GM23338 (cell line): ENCODE measurements at regions not wholly inside any gene's neighbourhood (a gene's known extent, or its start where the extent isn't known, plus 50 kb on each side); places are given as distances from the start of the nearest gene placed in this dataset.

ENCODE experiments used
- ATAC-seq: fragments of 200-7000 bp; cut with Tn5 transposase; 3 replicates; pipeline ENCODE4 v1.9.1; 2020
- DNase-seq: peaks from one replicate; pipeline ENCODE4 v3.0.0-alpha.2; 2015; ENCODE audit warnings: low spot score
- H2AFZ ChIP-seq: fragments of 200-600 bp; sonication (generic); 2 replicates; pipeline ENCODE4 v1.8.0; 2016; ENCODE audit warnings: antibody characterized with exemption, mild to moderate bottlenecking, moderate library complexity
- H3F3A ChIP-seq: fragments of 200-600 bp; sonication (generic); replicated peaks from 2 replicates; pipeline ENCODE4 v1.8.0; 2017; ENCODE audit warnings: antibody characterized with exemption, mixed run types, low read depth
- H3K27ac ChIP-seq: fragments of 200-600 bp; sonication (generic); 2 replicates; pipeline ENCODE4 v1.6.1; 2016; ENCODE audit warnings: low read depth
- H3K27me3 ChIP-seq: fragments of 200-600 bp; sonication (generic); 2 replicates; pipeline ENCODE4 v1.8.0; 2016; ENCODE audit warnings: mild to moderate bottlenecking, mixed run types, moderate library complexity; ENCODE audit not compliant: insufficient read depth
- H3K36me3 ChIP-seq: fragments of 200-600 bp; sonication (generic); 2 replicates; pipeline ENCODE4 v1.8.0; 2016; ENCODE audit warnings: mild to moderate bottlenecking; ENCODE audit not compliant: insufficient read depth
- H3K4me1 ChIP-seq: fragments of 200-600 bp; sonication (generic); 2 replicates; pipeline ENCODE4 v1.8.0; 2016; ENCODE audit warnings: mild to moderate bottlenecking, moderate library complexity; ENCODE audit not compliant: insufficient read depth
- H3K4me2 ChIP-seq: fragments of 200-600 bp; sonication (generic); 2 replicates; pipeline ENCODE4 v1.7.1; 2017; ENCODE audit warnings: mixed run types
- H3K4me3 ChIP-seq: fragments of 200-600 bp; sonication (generic); 2 replicates; pipeline ENCODE4 v1.6.1; 2016; ENCODE audit warnings: mixed run types
- H3K79me2 ChIP-seq: fragments of 200-600 bp; sonication (generic); replicated peaks from 2 replicates; pipeline ENCODE4 v1.8.0; 2017; ENCODE audit warnings: mild to moderate bottlenecking; ENCODE audit not compliant: insufficient read depth
- H3K9me2 ChIP-seq: fragments of 200-600 bp; sonication (generic); 2 replicates; pipeline ENCODE4 v1.8.0; 2017; ENCODE audit not compliant: insufficient read depth
- H4K20me1 ChIP-seq: fragments of 200-600 bp; sonication (generic); replicated peaks from 2 replicates; pipeline ENCODE4 v1.8.0; 2017; ENCODE audit warnings: mild to moderate bottlenecking; ENCODE audit not compliant: insufficient read depth
- H3K27ac Mint-ChIP-seq: 2 replicates; pipeline ENCODE4 v1.8.0; 2020; ENCODE audit warnings: inconsistent platforms, mild to moderate bottlenecking, moderate library complexity, mixed read lengths
- H3K27me3 Mint-ChIP-seq: 3 replicates; pipeline ENCODE4 v1.8.0; 2022; ENCODE audit warnings: low read depth, mild to moderate bottlenecking, moderate library complexity, mixed read lengths, inconsistent platforms; ENCODE audit not compliant: insufficient read depth, poor library complexity
- H3K36me3 Mint-ChIP-seq: 3 replicates; pipeline ENCODE4 v1.8.0; 2021; ENCODE audit warnings: low read depth, mild to moderate bottlenecking, inconsistent platforms, moderate library complexity, mixed read lengths
- H3K4me1 Mint-ChIP-seq: 3 replicates; pipeline ENCODE4 v1.8.0; 2020; ENCODE audit warnings: mild to moderate bottlenecking, inconsistent platforms, mixed read lengths
- H3K4me3 Mint-ChIP-seq: 3 replicates; pipeline ENCODE4 v1.8.0; 2021; ENCODE audit warnings: moderate library complexity, mild to moderate bottlenecking, inconsistent platforms, mixed read lengths
- H3K9me3 Mint-ChIP-seq: 3 replicates; pipeline ENCODE4 v1.8.0; 2020; ENCODE audit warnings: moderate library complexity, mild to moderate bottlenecking, inconsistent platforms, mixed read lengths
- CTCF ChIP-seq, 2 experiments: fragments of 200-600 bp in 1 of 2; sonication (generic) in 1 of 2; conservative IDR thresholded peaks; 2 replicates each; pipeline versions ENCODE4 v1.5.1 to v1.6.1; 2016 to 2017; ENCODE audit warnings: antibody characterized with exemption in 2 of 2, low read depth in 2 of 2, mild to moderate bottlenecking in 2 of 2, moderate library complexity in 1 of 2
- ETS1 ChIP-seq: IDR thresholded peaks from 2 replicates; pipeline ENCODE4 v1.6.1; 2016; ENCODE audit warnings: antibody characterized with exemption
- EZH2 ChIP-seq: fragments of 200-600 bp; sonication (generic); IDR thresholded peaks from one replicate; pipeline ENCODE4 v1.8.0; 2017; ENCODE audit warnings: antibody characterized with exemption, mild to moderate bottlenecking, low read depth; ENCODE audit not compliant: unreplicated experiment
- EZH2phosphoT487 ChIP-seq: fragments of 200-600 bp; sonication (generic); IDR thresholded peaks from one replicate; pipeline ENCODE4 v1.8.1; 2018; ENCODE audit warnings: antibody characterized with exemption; ENCODE audit not compliant: unreplicated experiment
- JUNB ChIP-seq: IDR thresholded peaks from one replicate; pipeline ENCODE4 v1.6.1; 2016; ENCODE audit warnings: antibody characterized with exemption; ENCODE audit not compliant: unreplicated experiment
- NANOG ChIP-seq: IDR thresholded peaks from 2 replicates; pipeline ENCODE4 v1.6.1; 2016; ENCODE audit warnings: antibody characterized with exemption, borderline replicate concordance
- POLR2AphosphoS5 ChIP-seq: IDR thresholded peaks from 2 replicates; pipeline ENCODE4 v1.6.1; 2016; ENCODE audit warnings: antibody characterized with exemption, low read depth
- REST ChIP-seq: IDR thresholded peaks from one replicate; pipeline ENCODE4 v1.6.1; 2018; ENCODE audit warnings: antibody characterized with exemption; ENCODE audit not compliant: unreplicated experiment
- STAT1 ChIP-seq: IDR thresholded peaks from one replicate; pipeline ENCODE4 v1.6.1; 2016; ENCODE audit warnings: antibody characterized with exemption; ENCODE audit not compliant: unreplicated experiment

- TF ChIP-seq REST (no peak), EZH2 (no peak), STAT1 (no peak), JUNB (no peak), ETS1 (no peak), EZH2phosphoT487 (no peak), NANOG (no peak), POLR2AphosphoS5 (no peak)
Measured at GRCh38 chr6:6399568-6399967, 79.1 kb upstream of the F13A1 start (continued).

GRCh38 chr6:6401401-6401800 lies 80.9 kb upstream of the F13A1 start:
- Mint-ChIP-seq H3K27me3 (no peaks in the 10 kb centered on the region), H3K4me1 (no peaks in the 10 kb centered on the region), H3K9me3 (no peaks in the 10 kb centered on the region), H3K4me3 (no peak overlapping the region), H3K36me3 (no peaks in the 10 kb centered on the region), H3K27ac (no peak overlapping the region)
- Histone ChIP-seq H3K36me3 (no peaks in the 10 kb centered on the region), H3K4me2 (no peak overlapping the region), H3F3A (no peaks in the 10 kb centered on the region), H3K27me3 (no peaks in the 10 kb centered on the region), H3K79me2 (no peaks in the 10 kb centered on the region), H3K27ac (no peak overlapping the region), H2AFZ (no peak overlapping the region), H3K9me2 (0 out of 2 replicates have a peak, but pooled peaks cover 11% of the 10 kb centered on the region), H3K4me1 (no peaks in the 10 kb centered on the region), H4K20me1 (no peaks in the 10 kb centered on the region), H3K4me3 (no peak overlapping the region)
- DNase-seq = no peak
- TF ChIP-seq EZH2 (no peak), EZH2phosphoT487 (no peak), CTCF (conservative IDR thresholded peaks at IDR 0.05; ENCODE audit: low read depth in 2 of 2) (no peak)
- ATAC-seq = no peak
